ENCODE measurements at regions not wholly inside any gene's neighbourhood (a gene's known extent, or its start where the extent isn't known, plus 50 kb on each side); places are given as distances from the start of the nearest gene placed in this dataset.
A peak's percentile ranks its signal among the peaks of the same experiment; 100 is the strongest.

DNA sequence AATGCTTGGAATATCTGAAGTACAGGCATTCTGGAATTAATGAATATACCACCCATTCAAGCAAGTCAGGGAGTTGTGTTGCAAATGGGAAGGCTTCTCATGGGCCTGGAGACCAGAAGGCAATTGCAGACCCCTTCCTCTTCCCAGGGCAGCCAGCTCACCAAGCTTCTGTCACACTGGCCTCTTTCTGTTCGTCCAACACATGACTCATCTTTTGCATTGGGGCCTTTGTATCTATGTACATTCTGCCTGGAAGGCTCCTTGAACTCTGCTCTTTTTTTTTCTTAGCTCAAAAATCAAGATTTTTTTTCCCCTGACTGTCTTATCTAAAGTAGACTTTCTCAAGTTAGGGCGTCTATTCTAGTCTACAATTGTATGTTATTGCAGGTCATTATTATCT, 132.9 kb upstream of the MYLIP start:
- Histone ChIP-seq H2AFZ (no peak overlapping the region), H3K4me3 (no peak overlapping the region), H3K9me3 (ENCODE audit: low read depth) (no peaks in the 10 kb centered on the region), H3K4me1 (ENCODE audit: insufficient read depth) (no peaks in the 10 kb centered on the region), H4K20me1 (ENCODE audit: insufficient read depth) (no peaks in the 10 kb centered on the region), H3K79me2 (ENCODE audit: insufficient read depth) (no peaks in the 10 kb centered on the region), H3K27me3 (replicated peaks; ENCODE audit: insufficient read depth) (no peaks in the 10 kb centered on the region; the same call in 1 of the 2 replicates), H3K36me3 (ENCODE audit: low read depth) (no peaks in the 10 kb centered on the region), H3K9me2 (ENCODE audit: insufficient read depth) (no peaks in the 10 kb centered on the region), H3K9ac (no peak overlapping the region), H3K27ac (no peak overlapping the region), H3F3A (ENCODE audit: insufficient read depth) (no peaks in the 10 kb centered on the region), H3K4me2 (ENCODE audit: unreplicated experiment) (no peak overlapping the region)
- in situ Hi-C loops (cut with MboI): no loop called here
- 38 to 48% methylated on average over 2 of the region's 2 CpGs for WGBS, 2 experiments (ENCODE audit: low coverage in 1 of 2, low lambda C conversion rate in 2 of 2, missing lambda C conversion rate in 2 of 2)
- no peak for TF ChIP-seq EZH2 (IDR thresholded peaks at IDR 0.05; ENCODE audit: insufficient read depth, poor library complexity, severe bottlenecking)
- TF ChIP-seq EZH2phosphoT487 (IDR thresholded peaks at IDR 0.05; ENCODE audit: insufficient read depth, low read depth): no peak
- DNase-seq: peak; percentile 42

GRCh38 chr6:15995493-15995892, 133.4 kb upstream of the MYLIP start:
- no peaks in the 10 kb centered on the region for H3F3A ChIP-seq (ENCODE audit: insufficient read depth)
- H3K4me3 ChIP-seq: no peak overlapping the region
- H3K27me3 ChIP-seq (replicated peaks; ENCODE audit: insufficient read depth): no peaks in the 10 kb centered on the region; the same call in 1 of the 2 replicates
- in situ Hi-C loops (cut with MboI): no loop called here
- H3K9me2 ChIP-seq (ENCODE audit: insufficient read depth): no peaks in the 10 kb centered on the region
- H3K9ac ChIP-seq: no peak overlapping the region
- H3K36me3 ChIP-seq (ENCODE audit: low read depth): no peaks in the 10 kb centered on the region
- H3K4me2 ChIP-seq (ENCODE audit: unreplicated experiment): no peak overlapping the region
- no peak for DNase-seq
- TF ChIP-seq EZH2phosphoT487 (IDR thresholded peaks at IDR 0.05; ENCODE audit: insufficient read depth, low read depth): no peak
- no peak for TF ChIP-seq EZH2 (IDR thresholded peaks at IDR 0.05; ENCODE audit: insufficient read depth, poor library complexity, severe bottlenecking)
- H3K9me3 ChIP-seq (ENCODE audit: low read depth): no peaks in the 10 kb centered on the region
- H2AFZ ChIP-seq: no peak overlapping the region
- H3K4me1 ChIP-seq (ENCODE audit: insufficient read depth): no peaks in the 10 kb centered on the region
- H3K27ac ChIP-seq: no peak overlapping the region
- no peaks in the 10 kb centered on the region for H3K79me2 ChIP-seq (ENCODE audit: insufficient read depth)
- WGBS, 2 experiments (ENCODE audit: low coverage in 1 of 2, low lambda C conversion rate in 2 of 2, missing lambda C conversion rate in 2 of 2): 72 to 75% methylated on average over 2 of the region's 2 CpGs
- H4K20me1 ChIP-seq (ENCODE audit: insufficient read depth): no peaks in the 10 kb centered on the region

DNA sequence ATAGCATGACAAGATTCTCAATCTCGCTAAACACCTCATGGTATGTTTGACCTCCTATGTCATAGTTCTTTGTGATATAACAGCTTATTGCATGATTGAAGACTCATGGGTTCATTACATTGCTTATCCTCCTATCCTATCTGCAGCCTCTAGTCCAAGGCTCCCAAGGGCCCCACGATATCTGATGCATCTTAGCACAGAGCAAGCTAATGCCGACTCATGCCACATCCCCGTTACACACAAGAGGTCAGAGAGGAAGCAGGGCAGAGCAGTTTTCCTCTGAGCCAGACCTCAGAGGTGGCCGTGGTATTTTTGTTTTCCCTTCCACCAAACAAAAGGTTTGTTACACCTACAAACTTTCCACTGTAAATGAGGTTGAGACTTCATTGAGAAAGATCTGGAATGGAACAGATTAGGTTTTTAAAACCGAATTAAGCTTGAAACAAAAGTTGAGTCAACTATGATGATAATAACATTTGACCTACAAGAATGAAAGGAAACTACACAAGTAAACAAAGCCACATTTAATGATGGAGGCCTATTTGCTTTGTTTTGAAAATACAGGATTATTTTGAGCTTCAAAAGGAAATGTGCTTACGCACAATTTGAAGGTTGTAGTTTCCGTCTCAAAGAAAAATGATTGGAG, 133.9 kb upstream of the MYLIP start:
- no peaks in the 10 kb centered on the region for H3K4me1 ChIP-seq (ENCODE audit: insufficient read depth)
- H3F3A ChIP-seq (ENCODE audit: insufficient read depth): no peaks in the 10 kb centered on the region
- H4K20me1 ChIP-seq (ENCODE audit: insufficient read depth): no peaks in the 10 kb centered on the region
- no peak overlapping the region for H3K9ac ChIP-seq
- H3K79me2 ChIP-seq (ENCODE audit: insufficient read depth): no peaks in the 10 kb centered on the region
- H3K36me3 ChIP-seq (ENCODE audit: low read depth): no peaks in the 10 kb centered on the region
- DNase-seq: no peak
- no peak overlapping the region for H3K27ac ChIP-seq
- no peak overlapping the region for H2AFZ ChIP-seq
- H3K9me3 ChIP-seq (ENCODE audit: low read depth): no peaks in the 10 kb centered on the region
- no peak overlapping the region for H3K4me2 ChIP-seq (ENCODE audit: unreplicated experiment)
- TF ChIP-seq EZH2 (IDR thresholded peaks at IDR 0.05; ENCODE audit: insufficient read depth, poor library complexity, severe bottlenecking) (no peak), EZH2phosphoT487 (IDR thresholded peaks at IDR 0.05; ENCODE audit: insufficient read depth, low read depth) (no peak)
- H3K4me3 ChIP-seq: no peak overlapping the region
- no peaks in the 10 kb centered on the region for H3K9me2 ChIP-seq (ENCODE audit: insufficient read depth)
- peaks cover 3% of the 10 kb centered on the region; the same call in 1 of the 2 replicates for H3K27me3 ChIP-seq (replicated peaks; ENCODE audit: insufficient read depth)
- in situ Hi-C loops (cut with MboI): no loop called here
- 81 to 85% methylated on average over 8 of the region's 8 CpGs for WGBS, 2 experiments (ENCODE audit: low coverage in 1 of 2, low lambda C conversion rate in 2 of 2, missing lambda C conversion rate in 2 of 2)

DNA sequence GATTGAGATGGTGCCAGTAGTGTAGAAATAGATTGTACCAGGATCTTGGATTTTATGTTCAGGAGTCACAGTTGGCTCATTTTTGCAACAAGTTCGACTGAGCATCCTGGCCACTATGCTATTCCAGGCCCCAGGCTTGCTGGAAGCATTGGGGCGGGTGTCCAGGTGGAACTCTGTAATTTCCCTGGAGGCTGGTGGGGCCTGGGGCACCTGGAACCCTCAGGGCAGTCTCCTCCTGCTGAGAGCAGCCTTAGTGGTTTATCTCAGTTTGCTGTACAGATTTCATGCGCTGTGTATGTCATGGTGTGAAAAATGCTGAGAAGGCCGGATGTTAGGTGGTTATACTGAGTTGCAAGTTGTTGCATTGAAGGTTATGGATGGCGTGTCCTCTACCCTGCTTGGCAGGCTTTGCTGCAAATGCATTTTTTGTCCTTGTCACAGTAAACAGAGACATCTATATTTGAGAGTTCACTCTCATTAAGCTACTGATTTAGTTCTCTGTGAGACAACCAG, 135.1 kb upstream of the MYLIP start:
- DNase-seq: no peak
- no peak overlapping the region for H3K27ac ChIP-seq
- H3K36me3 ChIP-seq (ENCODE audit: low read depth): no peaks in the 10 kb centered on the region
- WGBS, 2 experiments (ENCODE audit: low coverage in 1 of 2, low lambda C conversion rate in 2 of 2, missing lambda C conversion rate in 2 of 2): 79 to 82% methylated on average over 5 of the region's 5 CpGs
- no peaks in the 10 kb centered on the region for H3K79me2 ChIP-seq (ENCODE audit: insufficient read depth)
- no peaks in the 10 kb centered on the region for H3K9me2 ChIP-seq (ENCODE audit: insufficient read depth)
- no peaks in the 10 kb centered on the region for H4K20me1 ChIP-seq (ENCODE audit: insufficient read depth)
- H3K27me3 ChIP-seq (replicated peaks; ENCODE audit: insufficient read depth): peaks cover 4% of the 10 kb centered on the region; the same call in 1 of the 2 replicates
- H3K9me3 ChIP-seq (ENCODE audit: low read depth): no peaks in the 10 kb centered on the region
- in situ Hi-C loops (cut with MboI): no loop called here
- no peak for TF ChIP-seq EZH2phosphoT487 (IDR thresholded peaks at IDR 0.05; ENCODE audit: insufficient read depth, low read depth)
- TF ChIP-seq EZH2 (IDR thresholded peaks at IDR 0.05; ENCODE audit: insufficient read depth, poor library complexity, severe bottlenecking): no peak
- no peaks in the 10 kb centered on the region for H3K4me1 ChIP-seq (ENCODE audit: insufficient read depth)
- no peak overlapping the region for H2AFZ ChIP-seq
- H3K4me2 ChIP-seq (ENCODE audit: unreplicated experiment): no peak overlapping the region
- no peak overlapping the region for H3K9ac ChIP-seq
- H3K4me3 ChIP-seq: no peak overlapping the region
- no peaks in the 10 kb centered on the region for H3F3A ChIP-seq (ENCODE audit: insufficient read depth)

All from GM23248 (cell line).